IMR-90 (cell line): ENCODE measurements at regions not wholly inside any gene's neighbourhood (a gene's known extent, or its start where the extent isn't known, plus 50 kb on each side); places are given as distances from the start of the nearest gene placed in this dataset.

ENCODE experiments used
- ATAC-seq: fragments of 200-7000 bp; cut with Tn5 transposase; 2 replicates; pipeline ENCODE4 v1.9.1; 2020; ENCODE audit warnings: low read depth, mild to moderate bottlenecking, moderate library complexity
- BruUV-seq: library from RNA; stranded (reverse); fragments of 400-500 nt; replicated peaks from 2 replicates; lab custom pipeline; 2021; lab: Mats Ljungman, UMichigan
- CTCF ChIA-PET: fragments of 300-600 bp; formaldehyde crosslinking; extraction: SDS; loops from one replicate; lab custom pipeline; 2021; ENCODE audit warnings: antibody characterized with exemption; lab: Yijun Ruan, JAX
- POLR2A ChIA-PET: fragments of 300-600 bp; sonication (Branson Sonifier 250); formaldehyde crosslinking; loops from one replicate; lab custom pipeline; 2022; ENCODE audit warnings: antibody characterized with exemption; ENCODE audit not compliant: unreplicated experiment; lab: Charles Lee
- DNase-seq: peaks from one replicate; pipeline ENCODE4 v3.0.0; 2013
- H2AFZ ChIP-seq: replicated peaks from 2 replicates; pipeline ENCODE3; 2013; ENCODE audit warnings: low read length, mild to moderate bottlenecking; ENCODE audit not compliant: poor library complexity
- H2AK5ac ChIP-seq: 2 replicates; pipeline ENCODE4 v1.6.1; 2013; ENCODE audit warnings: low read depth, low read length, inconsistent platforms
- H2AK9ac ChIP-seq: replicated peaks from 2 replicates; pipeline ENCODE3; 2013; ENCODE audit warnings: mild to moderate bottlenecking, low read depth, low read length, moderate library complexity; ENCODE audit not compliant: poor library complexity
- H2BK120ac ChIP-seq: 2 replicates; pipeline ENCODE4 v1.6.1; 2013; ENCODE audit warnings: low read depth, low read length, inconsistent platforms
- H2BK15ac ChIP-seq: 3 replicates; pipeline ENCODE4 v1.6.1; 2013; ENCODE audit warnings: low read depth, low read length, inconsistent platforms
- H2BK20ac ChIP-seq: 2 replicates; pipeline ENCODE4 v1.6.1; 2013; ENCODE audit warnings: low read depth, mild to moderate bottlenecking, inconsistent platforms, low read length, moderate library complexity
- H2BK5ac ChIP-seq: 2 replicates; pipeline ENCODE4 v1.6.1; 2013; ENCODE audit warnings: mild to moderate bottlenecking, low read depth, low read length, inconsistent platforms; ENCODE audit not compliant: poor library complexity, severe bottlenecking
- H3K14ac ChIP-seq: replicated peaks from 2 replicates; pipeline ENCODE4 v1.6.1; 2013; ENCODE audit warnings: low read depth, low read length, inconsistent platforms
- H3K18ac ChIP-seq: 2 replicates; pipeline ENCODE4 v1.6.1; 2013; ENCODE audit warnings: low read depth, low read length, control low read depth
- H3K23ac ChIP-seq: 2 replicates; pipeline ENCODE4 v1.6.1; 2013; ENCODE audit warnings: low read depth, low read length, inconsistent platforms
- H3K27ac ChIP-seq: 2 replicates; pipeline ENCODE4 v1.5.1; 2013; ENCODE audit warnings: mild to moderate bottlenecking, control low read depth, low read length; ENCODE audit not compliant: insufficient read depth
- H3K27me3 ChIP-seq: 2 replicates; pipeline ENCODE4 v1.6.1; 2013; ENCODE audit warnings: low read length; ENCODE audit not compliant: control insufficient read depth, insufficient read depth
- H3K36me3 ChIP-seq: 2 replicates; pipeline ENCODE4 v1.6.1; 2013; ENCODE audit warnings: low read length, mixed read lengths; ENCODE audit not compliant: control insufficient read depth, insufficient read depth
- H3K4ac ChIP-seq: 2 replicates; pipeline ENCODE4 v1.6.1; 2013; ENCODE audit warnings: low read depth, low read length, inconsistent platforms
- H3K4me1 ChIP-seq: 2 replicates; pipeline ENCODE4 v1.6.1; 2013; ENCODE audit warnings: low read length, mixed read lengths; ENCODE audit not compliant: control insufficient read depth, insufficient read depth
- H3K4me2 ChIP-seq: 2 replicates; pipeline ENCODE4 v1.6.1; 2013; ENCODE audit warnings: low read depth, mild to moderate bottlenecking, control low read depth, low read length, moderate library complexity
- H3K4me3 ChIP-seq: 2 replicates; pipeline ENCODE4 v1.5.1; 2013; ENCODE audit warnings: low read depth, mild to moderate bottlenecking, control low read depth, low read length, moderate library complexity; ENCODE audit not compliant: insufficient read depth
- H3K56ac ChIP-seq: 2 replicates; pipeline ENCODE4 v1.6.1; 2013; ENCODE audit warnings: low read length, inconsistent platforms; ENCODE audit not compliant: insufficient read depth; ENCODE audit errors: extremely low read depth
- H3K79me1 ChIP-seq, 2 experiments: 2 replicates each; pipeline ENCODE4 v1.6.1; 2013; ENCODE audit warnings: low read length in 2 of 2, inconsistent platforms in 1 of 2, low read depth in 1 of 2
- H3K9ac ChIP-seq: 2 replicates; pipeline ENCODE4 v1.6.1; 2013; ENCODE audit warnings: low read depth, low read length, control low read depth
- H3K9me1 ChIP-seq: 2 replicates; pipeline ENCODE4 v1.6.1; 2013; ENCODE audit warnings: low read length, inconsistent platforms; ENCODE audit not compliant: insufficient read depth
- H3K9me3 ChIP-seq: 2 replicates; pipeline ENCODE4 v1.6.1; 2013; ENCODE audit warnings: low read length; ENCODE audit not compliant: control insufficient read depth, insufficient read depth
- H4K20me1 ChIP-seq: 2 replicates; pipeline ENCODE4 v1.6.1; 2013; ENCODE audit warnings: low read length, inconsistent platforms; ENCODE audit not compliant: insufficient read depth
- H4K5ac ChIP-seq: 2 replicates; pipeline ENCODE4 v1.6.1; 2013; ENCODE audit warnings: mild to moderate bottlenecking, low read depth, low read length, control low read depth
- H4K8ac ChIP-seq, 2 experiments: 2 replicates each; pipeline ENCODE4 v1.6.1; 2013; ENCODE audit warnings: low read depth in 2 of 2, low read length in 2 of 2, control low read depth in 1 of 2, inconsistent platforms in 1 of 2
- H4K91ac ChIP-seq: 2 replicates; pipeline ENCODE4 v1.6.1; 2013; ENCODE audit warnings: low read depth, low read length, inconsistent platforms; ENCODE audit not compliant: insufficient read depth
- BHLHE40 ChIP-seq: fragments of 150-350 bp; IDR thresholded peaks from 2 replicates; pipeline ENCODE4 v1.6.1; 2016; ENCODE audit warnings: mild to moderate bottlenecking, low read depth, low read length
- CEBPB ChIP-seq: IDR thresholded peaks from 2 replicates; pipeline ENCODE4 v1.6.1; 2012; ENCODE audit warnings: low read depth, low read length, improper control_type of control experiment
- CHD1 ChIP-seq: IDR thresholded peaks from 2 replicates; pipeline ENCODE4 v1.6.1; 2012; ENCODE audit warnings: low read depth, low read length, improper control_type of control experiment
- ELK1 ChIP-seq: fragments of 150-350 bp; IDR thresholded peaks from 2 replicates; pipeline ENCODE4 v1.6.1; 2016; ENCODE audit warnings: low read depth, mild to moderate bottlenecking, low read length, moderate library complexity, borderline replicate concordance
- FOS ChIP-seq: fragments of 150-350 bp; IDR thresholded peaks from 2 replicates; pipeline ENCODE4 v1.6.1; 2016; ENCODE audit warnings: low read depth, low read length
- MAFK ChIP-seq: IDR thresholded peaks from 2 replicates; pipeline ENCODE4 v1.6.1; 2012; ENCODE audit warnings: low read depth, low read length, improper control_type of control experiment
- MXI1 ChIP-seq: IDR thresholded peaks from 2 replicates; pipeline ENCODE4 v1.6.1; 2012; ENCODE audit warnings: low read depth, mild to moderate bottlenecking, low read length, moderate library complexity, borderline replicate concordance
- NFE2L2 ChIP-seq: fragments of 150-350 bp; IDR thresholded peaks from 2 replicates; pipeline ENCODE4 v1.6.1; 2016; ENCODE audit warnings: low read depth, mild to moderate bottlenecking, low read length
- POLR2A ChIP-seq: IDR thresholded peaks from 2 replicates; pipeline ENCODE4 v1.6.1; 2012; ENCODE audit warnings: mild to moderate bottlenecking, low read depth, low read length
- RAD21 ChIP-seq: IDR thresholded peaks from 2 replicates; pipeline ENCODE4 v1.6.1; 2012; ENCODE audit warnings: low read length, improper control_type of control experiment
- RCOR1 ChIP-seq: IDR thresholded peaks from 2 replicates; pipeline ENCODE4 v1.6.1; 2012; ENCODE audit warnings: mild to moderate bottlenecking, low read length, improper control_type of control experiment; ENCODE audit not compliant: insufficient replicate concordance
- RFX5 ChIP-seq: IDR thresholded peaks from 2 replicates; pipeline ENCODE4 v1.8.0; 2012; ENCODE audit warnings: low read depth, mild to moderate bottlenecking, low read length, moderate library complexity
- WGBS, 2 experiments: methylation state at CpG; one replicate each; pipeline versions ENCODE4 v1.1.5 to v1.1.7; 2013; ENCODE audit warnings: missing lambda C conversion rate in 2 of 2; ENCODE audit not compliant: insufficient read length in 1 of 2; ENCODE audit errors: extremely low coverage in 2 of 2; 5-methylcytosine and 5-hydroxymethylcytosine counted together
- dilution Hi-C: fragments of 300-500 bp; cut with HindIII; formaldehyde crosslinking; loops from one replicate; pipeline ENCODE4 v1.14.3; 2018; ENCODE audit warnings: low sequenced_read_pairs; ENCODE audit not compliant: unreplicated experiment
- in situ Hi-C: fragments of 300-500 bp; cut with MboI; formaldehyde crosslinking; loops from 3 replicates; pipeline ENCODE4 v1.14.3; 2019; ENCODE audit warnings: low sequenced_read_pairs, inconsistent platforms, mixed read lengths
- intact Hi-C: fragments of 100-400 bp; cut with micrococcal nuclease; formaldehyde crosslinking; loops from 2 replicates; pipeline ENCODE4 v1.10.0; 2022
- TF ChIP-seq, protein P1 (sequence below): conservative IDR thresholded peaks from 2 replicates; pipeline ENCODE4 v1.5.1; 2012; ENCODE audit warnings: mild to moderate bottlenecking, low read depth, low read length, improper control_type of control experiment
- TF ChIP-seq, protein P2 (sequence below): fragments of 150-350 bp; IDR thresholded peaks from 2 replicates; pipeline ENCODE4 v1.6.1; 2017; ENCODE audit warnings: mild to moderate bottlenecking, antibody characterized with exemption, low read length, low read depth

GRCh38 chr11:37978647-37979046 lies 1380.6 kb upstream of the RAG2 start:
- Histone ChIP-seq H2BK5ac (no peak overlapping the region), H3K4me3 (no peak overlapping the region), H3K36me3 (no peaks in the 10 kb centered on the region), H2BK15ac (no peak overlapping the region), H4K5ac (no peak overlapping the region), H3K14ac (no peak overlapping the region), H4K91ac (no peak overlapping the region), H4K20me1 (no peaks in the 10 kb centered on the region), H3K4me2 (no peak overlapping the region), H2BK20ac (no peak overlapping the region), H3K27ac (no peak overlapping the region), H2AFZ (no peak overlapping the region), H3K9me3 (no peaks in the 10 kb centered on the region), H3K79me1 (no peaks in the 10 kb centered on the region), H3K18ac (no peak overlapping the region), H3K27me3 (no peaks in the 10 kb centered on the region), H2BK120ac (no peak overlapping the region), H3K9ac (no peak overlapping the region), H2AK5ac (no peak overlapping the region), H3K23ac (no peak overlapping the region), H3K56ac (no peak overlapping the region), H3K9me1 (no peaks in the 10 kb centered on the region), H2AK9ac (no peak overlapping the region), H3K4me1 (no peaks in the 10 kb centered on the region), H4K8ac (no peak overlapping the region), H3K4ac (no peak overlapping the region)
- in situ Hi-C loops: no loop called here
- ChIA-PET CTCF (no interaction called here), POLR2A (no interaction called here)
- BruUV-seq: no TSS peak
- DNase-seq (no peak), ATAC-seq (no peak)
- no CpG with 5 or more reads among the region's 1 CpG for WGBS, 2 experiments
- dilution Hi-C loops: no loop called here
- TF ChIP-seq, protein P1, sequence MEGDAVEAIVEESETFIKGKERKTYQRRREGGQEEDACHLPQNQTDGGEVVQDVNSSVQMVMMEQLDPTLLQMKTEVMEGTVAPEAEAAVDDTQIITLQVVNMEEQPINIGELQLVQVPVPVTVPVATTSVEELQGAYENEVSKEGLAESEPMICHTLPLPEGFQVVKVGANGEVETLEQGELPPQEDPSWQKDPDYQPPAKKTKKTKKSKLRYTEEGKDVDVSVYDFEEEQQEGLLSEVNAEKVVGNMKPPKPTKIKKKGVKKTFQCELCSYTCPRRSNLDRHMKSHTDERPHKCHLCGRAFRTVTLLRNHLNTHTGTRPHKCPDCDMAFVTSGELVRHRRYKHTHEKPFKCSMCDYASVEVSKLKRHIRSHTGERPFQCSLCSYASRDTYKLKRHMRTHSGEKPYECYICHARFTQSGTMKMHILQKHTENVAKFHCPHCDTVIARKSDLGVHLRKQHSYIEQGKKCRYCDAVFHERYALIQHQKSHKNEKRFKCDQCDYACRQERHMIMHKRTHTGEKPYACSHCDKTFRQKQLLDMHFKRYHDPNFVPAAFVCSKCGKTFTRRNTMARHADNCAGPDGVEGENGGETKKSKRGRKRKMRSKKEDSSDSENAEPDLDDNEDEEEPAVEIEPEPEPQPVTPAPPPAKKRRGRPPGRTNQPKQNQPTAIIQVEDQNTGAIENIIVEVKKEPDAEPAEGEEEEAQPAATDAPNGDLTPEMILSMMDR: no peak
- TF ChIP-seq BHLHE40 (no peak), CEBPB (no peak), RAD21 (no peak), MAFK (no peak), RFX5 (no peak), FOS (no peak), MXI1 (no peak), ELK1 (no peak), RCOR1 (no peak), NFE2L2 (no peak), CHD1 (no peak), POLR2A (no peak)
- TF ChIP-seq, protein P2, sequence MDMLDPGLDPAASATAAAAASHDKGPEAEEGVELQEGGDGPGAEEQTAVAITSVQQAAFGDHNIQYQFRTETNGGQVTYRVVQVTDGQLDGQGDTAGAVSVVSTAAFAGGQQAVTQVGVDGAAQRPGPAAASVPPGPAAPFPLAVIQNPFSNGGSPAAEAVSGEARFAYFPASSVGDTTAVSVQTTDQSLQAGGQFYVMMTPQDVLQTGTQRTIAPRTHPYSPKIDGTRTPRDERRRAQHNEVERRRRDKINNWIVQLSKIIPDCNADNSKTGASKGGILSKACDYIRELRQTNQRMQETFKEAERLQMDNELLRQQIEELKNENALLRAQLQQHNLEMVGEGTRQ: no peak
- intact Hi-C loops: no loop called here
